AG04449 (cell line): ENCODE measurements at regions not wholly inside any gene's neighbourhood (a gene's known extent, or its start where the extent isn't known, plus 50 kb on each side); places are given as distances from the start of the nearest gene placed in this dataset.

Experiments used
- CTCF ChIA-PET: fragments of 350-600 bp; formaldehyde crosslinking; extraction: SDS; loops from one replicate; lab custom pipeline; 2021; ENCODE audit warnings: antibody characterized with exemption; lab: Yijun Ruan, JAX
- POLR2A ChIA-PET: fragments of 400-600, 350-600 bp; formaldehyde crosslinking; extraction: SDS; loops from one replicate; lab custom pipeline; 2020; ENCODE audit warnings: antibody characterized with exemption, inconsistent platforms; lab: Yijun Ruan, JAX
- DNase-seq: peaks from one replicate; pipeline ENCODE4 v3.0.0-alpha.2; 2010; ENCODE audit warnings: low read depth, low spot score
- H3K4me3 ChIP-seq: 2 replicates; pipeline ENCODE4 v1.5.1; 2011; ENCODE audit warnings: low read depth, mild to moderate bottlenecking, control low read depth, low read length
- CTCF ChIP-seq: IDR thresholded peaks from one replicate; pipeline ENCODE4 v1.5.1; 2011; ENCODE audit warnings: mild to moderate bottlenecking, moderate library complexity, low read length, control low read depth, inconsistent platforms; ENCODE audit not compliant: insufficient read depth; ENCODE audit errors: missing control alignments

- POLR2A ChIA-PET: no interaction called here
- H3K4me3 ChIP-seq: no peak overlapping the region
- no peak for TF ChIP-seq CTCF
- DNase-seq: no peak
- CTCF ChIA-PET: no interaction called here
These were observed 817.8 kb upstream of the NECTIN3 start for GRCh38 chr3:110253794-110254193.

- POLR2A ChIA-PET: no interaction called here
- DNase-seq: no peak
- TF ChIP-seq CTCF: no peak
- CTCF ChIA-PET: no interaction called here
- no peak overlapping the region for H3K4me3 ChIP-seq
These were observed 817.0 kb upstream of the NECTIN3 start for GRCh38 chr3:110254591-110254990.

- ChIA-PET POLR2A (no interaction called here), CTCF (interaction anchor here (1.4 kb wide), 1 partner anchor 20 kb away, joined by 3 read pairs; no protein-coding TSS in a partner anchor)
- H3K4me3 ChIP-seq: no peak overlapping the region
- TF ChIP-seq CTCF: no peak
- no peak for DNase-seq
These were observed 810.5 kb upstream of the NECTIN3 start for GRCh38 chr3:110261141-110261540.

- ChIA-PET CTCF (no interaction called here), POLR2A (no interaction called here)
- no peak overlapping the region for H3K4me3 ChIP-seq
- no peak for TF ChIP-seq CTCF
- no peak for DNase-seq
These were observed 808.7 kb upstream of the NECTIN3 start for GRCh38 chr3:110262896-110263295.

- no peak overlapping the region for H3K4me3 ChIP-seq
- DNase-seq: no peak
- ChIA-PET CTCF (no interaction called here), POLR2A (no interaction called here)
- TF ChIP-seq CTCF: no peak
These were observed 806.3 kb upstream of the NECTIN3 start for GRCh38 chr3:110265302-110265701.

- CTCF ChIA-PET: no interaction called here
- POLR2A ChIA-PET: no interaction called here
- no peak overlapping the region for H3K4me3 ChIP-seq
- TF ChIP-seq CTCF: no peak
- DNase-seq: no peak
These were observed 804.2 kb upstream of the NECTIN3 start for GRCh38 chr3:110267304-110267845.
